ENCODE measurements at regions not wholly inside any gene's neighbourhood (a gene's known extent, or its start where the extent isn't known, plus 50 kb on each side); places are given as distances from the start of the nearest gene placed in this dataset.

GRCh38 chr2:18200771-18201170 is 322.3 kb downstream of the KCNS3 start:
- TF ChIP-seq CTCF (IDR thresholded peaks at IDR 0.05) = no peak
- TF ChIP-seq POLR2A (IDR thresholded peaks at IDR 0.05) = no peak

Measured in testis (tissue), 2 donors.